Occipital lobe (tissue), 1 donor: ENCODE measurements at regions not wholly inside any gene's neighbourhood (a gene's known extent, or its start where the extent isn't known, plus 50 kb on each side); places are given as distances from the start of the nearest gene placed in this dataset.
A peak's percentile ranks its signal among the peaks of the same experiment; 100 is the strongest.
"Not testable (repeated sequence)": the region's sequence is repeated elsewhere in the genome, so short reads cannot be mapped to it uniquely, and the experiment has no call there.

ENCODE experiments used
- DNase-seq: peaks from one replicate; lab custom pipeline; 2025; lab: John Stamatoyannopoulos, UW

- DNase-seq = no peak
Observed at GRCh38 chr4:26207631-26208030, 113.2 kb upstream of the RBPJ start.

GRCh38 chr4:26208237-26208994, 112.4 kb upstream of the RBPJ start:
- peak; percentile 12 for DNase-seq

GRCh38 chr4:26209378-26209777, 111.4 kb upstream of the RBPJ start:
- not testable (repeated sequence) for DNase-seq

- DNase-seq = no peak
Observed at GRCh38 chr4:26212528-26212927, 108.3 kb upstream of the RBPJ start.

GRCh38 chr4:26213317-26213716, 107.5 kb upstream of the RBPJ start:
- no peak for DNase-seq

- DNase-seq = no peak
Observed at GRCh38 chr4:26214994-26215393, 105.8 kb upstream of the RBPJ start.

- DNase-seq = no peak
Observed at GRCh38 chr4:26215725-26216124, 105.1 kb upstream of the RBPJ start.

GRCh38 chr4:26217481-26217880, 103.3 kb upstream of the RBPJ start:
- DNase-seq = no peak

GRCh38 chr4:26217961-26218676, 102.7 kb upstream of the RBPJ start:
- peak; percentile 8 for DNase-seq

- DNase-seq = no peak
Observed at GRCh38 chr4:26218677-26219605, 101.9 kb upstream of the RBPJ start.

DNA sequence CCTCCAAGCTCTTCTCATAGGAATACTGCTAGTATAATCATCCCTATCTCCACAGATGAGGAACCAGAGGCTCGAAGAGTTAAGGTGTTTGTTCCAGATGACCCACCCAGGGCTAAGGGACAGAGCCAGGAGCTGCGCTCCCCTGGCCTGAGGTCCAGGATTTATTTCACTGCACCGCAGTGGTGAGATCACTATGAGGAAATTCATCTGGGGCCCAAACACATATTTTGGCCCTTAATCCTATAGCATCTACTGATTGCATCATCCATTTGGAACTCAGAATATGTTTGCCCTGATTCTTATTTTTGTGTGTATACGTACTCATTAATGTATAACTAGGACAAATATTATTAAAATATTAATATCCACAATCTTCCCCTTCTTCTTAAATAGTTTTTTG, 100.1 kb upstream of the RBPJ start:
- no peak for DNase-seq

DNA sequence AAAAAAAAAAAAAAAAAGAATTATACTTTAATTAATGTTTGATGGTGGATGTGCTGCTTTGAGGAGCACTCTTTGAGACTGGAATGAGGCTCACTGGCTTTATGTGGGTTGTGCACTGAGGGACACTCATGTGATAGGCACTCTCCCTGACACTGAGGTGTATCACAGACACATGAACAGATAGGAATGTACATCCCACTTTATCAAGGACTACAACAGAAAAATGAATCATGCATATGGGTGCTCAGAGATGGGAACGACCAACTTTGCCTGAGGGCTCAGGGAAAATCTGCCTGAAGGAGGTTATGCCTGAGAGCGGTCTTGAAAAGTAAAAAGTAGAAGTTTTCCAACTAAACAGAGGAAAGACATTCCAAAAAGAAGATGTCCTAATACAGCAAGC, 97.7 kb upstream of the RBPJ start:
- DNase-seq = no peak

- DNase-seq = no peak
Observed at GRCh38 chr4:26226629-26227376, 94.0 kb upstream of the RBPJ start.

- DNase-seq = no peak
Observed at GRCh38 chr4:26227601-26228229, 93.1 kb upstream of the RBPJ start.

DNA sequence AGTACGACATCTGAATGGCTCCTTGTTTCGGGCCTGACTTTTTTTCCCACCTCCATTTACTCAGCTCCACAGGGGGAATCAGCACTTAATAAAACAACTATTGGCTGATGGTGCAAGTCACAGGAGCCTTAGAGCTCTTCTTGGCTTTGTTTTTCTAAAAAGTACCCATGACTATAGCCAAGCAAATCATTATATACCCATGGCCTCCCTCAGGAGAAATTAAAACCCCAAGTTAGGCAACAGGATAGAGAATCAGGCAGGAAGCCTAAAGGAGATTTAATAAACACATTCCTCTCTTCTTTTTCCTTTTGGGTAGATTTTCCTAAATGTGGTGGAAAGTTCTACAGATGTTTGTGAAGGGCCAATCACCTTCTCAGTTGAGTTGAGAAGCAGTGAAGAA, 91.9 kb upstream of the RBPJ start:
- DNase-seq = no peak

DNA sequence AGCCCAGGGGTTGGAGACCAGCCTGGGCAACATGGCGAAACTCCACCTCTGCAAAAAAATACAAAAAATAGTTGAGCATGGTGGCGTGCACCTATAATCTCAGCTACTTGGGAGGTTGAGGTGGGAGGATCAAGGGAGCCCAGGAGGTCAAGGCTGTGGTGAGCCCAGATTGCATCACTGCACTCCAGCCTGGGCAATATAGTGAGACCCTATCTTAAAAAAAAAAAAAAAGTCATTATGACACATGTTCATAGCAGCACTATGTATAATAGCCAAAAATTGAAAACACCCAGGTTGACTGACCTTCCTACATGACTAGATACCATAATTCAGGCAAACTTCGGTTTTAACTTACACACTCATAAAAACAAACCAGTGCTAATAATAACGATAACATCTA, 90.8 kb upstream of the RBPJ start:
- DNase-seq = no peak

- no peak for DNase-seq
Observed at GRCh38 chr4:26233350-26233749, 87.5 kb upstream of the RBPJ start.

DNA sequence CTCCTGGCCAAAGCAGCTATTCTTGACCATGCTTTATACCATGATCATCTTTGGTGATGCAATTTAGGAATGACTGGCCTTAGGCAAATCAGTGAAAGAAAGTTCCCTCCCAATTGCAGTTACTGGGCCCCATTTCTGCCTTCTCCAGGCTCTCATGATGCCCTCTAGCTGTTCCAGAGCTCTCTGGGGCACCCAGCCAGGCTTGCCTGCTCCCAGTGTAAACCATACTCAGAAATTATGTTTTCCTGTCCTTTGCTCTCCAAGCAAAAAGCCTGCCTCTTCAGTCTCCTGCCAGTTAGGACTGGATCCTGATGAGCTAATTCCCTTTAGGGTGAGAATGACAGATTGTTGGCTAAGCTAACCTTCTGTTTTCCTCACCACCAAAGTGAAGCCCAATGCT, 85.3 kb upstream of the RBPJ start:
- DNase-seq = no peak

DNA sequence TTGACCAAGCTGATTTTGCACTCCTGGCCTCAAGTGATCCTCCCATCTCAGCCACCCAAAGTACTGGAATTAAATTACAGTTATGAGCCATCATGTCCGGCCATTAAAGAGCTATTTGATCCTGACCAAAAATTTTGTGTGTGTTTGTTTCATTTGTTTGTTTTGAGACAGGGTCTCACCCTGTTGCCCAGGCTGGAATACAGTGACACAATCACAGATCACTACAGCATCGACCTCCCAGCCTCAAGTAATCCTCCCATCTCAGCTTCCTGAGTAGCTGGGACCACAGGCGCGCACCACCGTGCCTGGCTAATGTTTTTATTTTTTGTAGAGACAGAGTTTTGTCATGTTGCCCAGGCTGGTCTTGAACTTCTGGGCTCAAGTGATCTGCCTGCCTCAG, 82.9 kb upstream of the RBPJ start:
- DNase-seq = no peak

- no peak for DNase-seq
Observed at GRCh38 chr4:26238426-26238777, 82.4 kb upstream of the RBPJ start.
